SHP77 treated with DMSO at 0.1 percent for 48 hours (cell line): ENCODE measurements at regions not wholly inside any gene's neighbourhood (a gene's known extent, or its start where the extent isn't known, plus 50 kb on each side); places are given as distances from the start of the nearest gene placed in this dataset.
"Not testable (repeated sequence)": the region's sequence is repeated elsewhere in the genome, so short reads cannot be mapped to it uniquely, and the experiment has no call there.

Source experiments
- DNase-seq: peaks from one replicate; lab custom pipeline; 2025; lab: John Stamatoyannopoulos, UW

DNA sequence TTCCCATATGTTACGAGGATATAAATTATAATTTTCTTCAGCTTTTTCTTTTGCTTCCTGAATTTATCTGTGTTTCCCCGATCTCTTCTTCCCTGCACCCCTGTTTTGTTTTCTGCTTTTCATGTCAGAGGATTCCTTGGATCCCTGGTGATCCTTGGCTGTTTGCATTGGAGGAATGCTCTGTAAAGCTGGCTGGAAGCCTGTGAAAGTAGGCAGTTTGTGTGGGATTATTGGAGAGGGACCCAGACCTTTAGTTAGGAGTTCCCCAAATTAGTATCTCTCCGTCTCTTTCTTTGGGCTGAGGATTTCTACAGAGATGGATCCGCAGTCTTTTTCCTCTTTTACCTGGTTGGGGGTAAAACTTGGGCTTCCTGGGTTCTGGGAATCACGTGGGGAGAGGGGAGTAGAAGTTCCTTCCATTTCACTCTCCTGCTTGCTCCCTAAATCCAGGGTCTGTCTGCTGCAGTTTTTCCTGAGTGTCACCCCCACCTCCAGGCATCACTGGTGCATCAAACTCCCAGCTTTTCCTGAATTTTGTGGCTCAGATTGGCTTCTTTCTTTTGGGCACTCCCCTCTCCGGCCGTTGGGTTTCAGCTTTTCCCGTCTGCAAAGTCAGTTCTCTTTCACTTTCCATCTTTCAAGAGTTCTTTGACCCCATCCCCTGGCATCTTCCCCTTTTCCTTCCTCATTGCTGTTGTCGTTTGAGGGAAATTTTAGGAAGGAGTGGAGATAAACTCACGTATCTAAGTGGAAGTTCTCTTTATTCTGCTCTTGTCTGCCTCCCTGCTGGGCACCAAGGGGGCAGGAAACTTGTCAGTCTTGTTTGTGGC lies 79.1 kb upstream of the ALX4 start:
- no peak for DNase-seq

DNA sequence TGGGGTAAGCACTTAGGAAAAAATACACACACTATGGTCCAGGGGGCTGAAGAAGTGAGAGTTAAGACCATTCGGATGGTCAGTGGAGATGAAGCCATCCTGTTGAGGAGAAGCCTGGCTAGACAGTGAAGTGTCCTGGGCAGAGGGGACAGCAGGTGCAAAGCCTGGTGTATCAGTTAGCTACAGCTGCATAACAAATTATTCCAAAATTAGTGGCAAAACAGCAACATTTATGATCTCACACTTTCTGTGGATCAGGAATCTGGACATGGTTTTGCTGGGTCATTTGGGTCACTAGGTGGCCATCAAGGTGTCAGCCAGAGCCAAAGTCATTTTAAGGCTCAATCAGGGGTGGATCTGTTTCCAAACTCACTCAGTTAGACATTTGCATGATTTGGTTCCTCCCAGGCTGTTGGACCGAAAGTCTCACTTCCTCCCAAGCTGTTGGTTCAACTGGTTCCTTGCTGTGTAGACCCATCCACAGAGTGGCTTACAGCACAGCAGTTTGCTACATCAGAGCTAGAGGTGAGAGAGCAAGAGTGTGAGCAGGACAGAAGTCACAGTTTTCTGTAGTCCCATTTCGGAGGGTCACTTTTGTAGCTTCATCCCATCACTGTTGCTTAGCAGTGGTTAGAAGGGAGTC lies 80.1 kb upstream of the ALX4 start:
- no peak for DNase-seq

GRCh38 chr11:44391004-44391403 lies 81.1 kb upstream of the ALX4 start:
- DNase-seq: not testable (repeated sequence)

DNA sequence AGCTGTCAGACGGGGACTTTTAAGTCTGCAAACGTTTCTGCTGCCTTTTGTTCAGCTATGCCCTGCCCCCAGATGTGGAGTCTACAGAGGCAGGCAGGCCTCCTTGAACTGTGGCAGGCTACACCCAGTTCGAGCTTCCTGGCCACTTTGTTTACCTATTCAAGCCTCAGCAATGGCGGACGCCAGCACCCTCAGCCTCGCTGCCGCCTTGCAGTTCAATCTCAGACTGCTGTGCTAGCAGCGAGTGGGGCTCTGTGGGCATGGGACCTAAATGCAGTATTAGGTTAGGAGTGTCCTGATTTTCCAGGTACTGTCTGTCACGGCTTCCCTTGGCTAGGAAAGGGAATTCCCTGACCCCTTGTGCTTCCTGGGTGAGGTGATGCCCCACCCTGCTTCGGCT lies 86.8 kb upstream of the ALX4 start:
- not testable (repeated sequence) for DNase-seq

DNA sequence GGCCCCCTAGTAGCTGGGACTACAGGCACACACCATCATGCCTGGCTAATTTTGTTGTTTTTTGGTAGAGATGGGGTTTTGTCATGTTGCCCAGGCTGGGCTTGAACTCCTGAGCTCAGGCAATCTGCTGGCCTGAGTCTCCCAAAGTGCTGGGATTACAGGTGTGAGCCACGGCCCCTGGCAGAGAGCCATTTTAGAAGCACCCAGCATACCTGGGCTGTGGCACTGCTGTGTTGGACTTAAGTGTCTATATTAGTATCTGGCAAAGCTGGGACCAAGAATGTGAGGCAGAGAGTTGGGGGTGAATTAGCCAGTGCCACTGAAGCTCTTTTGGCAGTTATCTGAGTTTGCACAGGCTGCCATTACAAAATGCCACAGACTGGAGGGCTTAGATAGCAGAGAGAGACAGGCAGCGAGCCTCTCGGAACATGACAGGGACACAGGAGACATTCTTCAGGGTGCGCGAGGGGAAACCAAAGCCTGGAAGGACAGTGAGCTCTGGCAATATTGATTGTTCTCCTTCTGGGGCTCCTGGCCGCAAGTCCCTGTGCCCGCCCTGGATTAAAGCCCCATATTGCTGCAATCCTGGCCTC lies 87.7 kb upstream of the ALX4 start:
- DNase-seq: no peak

DNA sequence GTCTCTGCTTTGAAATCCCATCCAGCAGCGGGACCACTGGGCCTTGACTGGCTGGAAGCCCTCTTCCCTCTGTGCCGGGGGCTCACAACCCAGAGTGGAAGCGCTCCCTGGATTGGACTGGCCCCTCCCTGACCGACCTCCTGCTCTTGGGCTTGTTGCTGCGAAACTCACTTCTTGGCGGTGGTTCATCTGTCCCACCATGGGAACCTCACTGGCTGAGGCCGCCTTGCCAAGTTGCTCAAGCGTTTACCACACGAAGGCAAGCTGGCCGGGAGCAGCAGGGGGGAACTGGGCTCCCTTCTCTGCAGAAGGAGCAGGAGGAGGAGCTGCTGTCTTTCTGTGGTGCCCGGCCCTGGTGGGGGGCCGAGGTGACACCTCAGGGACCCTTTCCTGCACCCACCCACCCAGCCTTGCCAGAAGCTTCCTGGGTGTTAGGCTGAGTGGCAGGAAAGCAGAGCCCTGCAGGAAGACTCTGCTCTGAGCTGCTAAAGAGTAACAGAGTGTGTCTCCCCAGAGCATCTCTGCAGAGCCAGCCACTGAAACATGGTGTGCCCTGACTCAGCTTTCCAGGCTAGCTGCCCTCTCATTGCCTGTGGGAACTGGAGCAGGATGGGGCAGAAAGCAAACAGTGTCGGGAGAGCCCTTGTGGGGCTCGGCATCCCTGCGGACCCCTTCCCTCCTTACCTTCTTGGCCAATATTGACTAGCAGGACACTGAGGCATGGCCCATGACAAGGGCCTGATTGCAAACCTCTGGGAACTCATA lies 88.5 kb upstream of the ALX4 start:
- no peak for DNase-seq

- DNase-seq: no peak
These were observed 90.0 kb upstream of the ALX4 start for GRCh38 chr11:44399968-44400367.

DNA sequence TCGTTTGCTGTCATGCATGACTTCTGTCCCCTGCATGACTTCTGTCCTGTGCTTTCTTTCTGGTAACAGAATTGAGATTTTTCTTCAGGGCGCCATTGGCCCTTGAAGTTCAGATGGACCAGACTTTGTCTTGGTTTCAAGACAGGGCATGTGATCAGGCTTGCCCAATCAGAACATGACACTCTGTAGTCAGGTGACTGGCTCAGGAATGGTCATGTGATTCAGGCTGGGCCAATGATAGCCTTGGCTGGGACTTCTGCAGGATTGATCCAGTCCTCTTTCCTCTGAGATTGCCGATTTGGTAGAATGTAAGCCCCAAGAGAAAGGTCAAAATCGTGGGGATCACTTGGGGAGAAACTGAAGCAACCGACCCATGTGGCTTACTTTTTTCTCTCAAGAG lies 90.5 kb upstream of the ALX4 start:
- DNase-seq: no peak

- no peak for DNase-seq
These were observed 92.6 kb upstream of the ALX4 start for GRCh38 chr11:44402466-44403075.

GRCh38 chr11:44403176-44403575 lies 93.2 kb upstream of the ALX4 start:
- no peak for DNase-seq

GRCh38 chr11:44403587-44404273 lies 93.8 kb upstream of the ALX4 start:
- no peak for DNase-seq

- DNase-seq: no peak
These were observed 94.4 kb upstream of the ALX4 start for GRCh38 chr11:44404301-44404700.

GRCh38 chr11:44404736-44405395 lies 94.9 kb upstream of the ALX4 start:
- no peak for DNase-seq

DNA sequence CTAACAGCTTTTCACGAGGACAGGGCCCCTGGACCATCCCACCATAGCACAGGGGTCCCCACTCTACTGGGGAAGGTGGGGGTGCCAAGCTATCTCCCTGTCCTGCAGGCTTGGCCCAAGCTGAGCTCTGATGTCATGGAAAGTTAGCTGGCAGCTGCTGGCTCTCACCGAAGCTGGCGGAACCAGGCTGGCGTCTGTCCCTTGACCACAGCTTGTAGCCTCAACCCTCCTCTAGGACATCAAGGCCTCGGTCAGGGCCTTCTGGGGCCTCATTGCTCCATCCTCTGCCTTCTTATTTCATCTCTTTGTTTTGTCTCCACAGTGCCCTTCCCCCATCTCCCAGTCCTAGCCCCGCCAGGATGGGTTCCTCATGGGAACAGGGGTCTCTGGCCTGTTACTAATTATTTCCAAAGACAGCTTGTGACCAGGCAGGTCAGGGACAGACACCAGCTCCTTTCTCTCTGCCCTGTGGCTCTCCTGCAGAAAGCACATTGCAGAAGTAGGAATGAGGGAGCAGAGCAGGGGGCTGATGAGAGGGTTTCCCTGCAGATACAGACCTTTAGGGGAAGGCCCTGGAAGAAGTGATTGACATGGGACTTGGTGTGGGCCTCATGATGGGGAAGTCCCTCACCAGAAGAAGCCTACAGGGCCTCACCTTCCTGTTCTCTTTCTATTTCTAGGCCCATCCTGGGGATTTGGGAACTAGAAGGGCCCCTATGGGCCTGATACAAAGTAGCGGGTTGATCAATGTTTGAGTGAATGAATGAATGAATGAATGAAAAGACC lies 97.5 kb upstream of the ALX4 start:
- DNase-seq: no peak

- no peak for DNase-seq
These were observed 98.2 kb upstream of the ALX4 start for GRCh38 chr11:44408141-44408540.

DNA sequence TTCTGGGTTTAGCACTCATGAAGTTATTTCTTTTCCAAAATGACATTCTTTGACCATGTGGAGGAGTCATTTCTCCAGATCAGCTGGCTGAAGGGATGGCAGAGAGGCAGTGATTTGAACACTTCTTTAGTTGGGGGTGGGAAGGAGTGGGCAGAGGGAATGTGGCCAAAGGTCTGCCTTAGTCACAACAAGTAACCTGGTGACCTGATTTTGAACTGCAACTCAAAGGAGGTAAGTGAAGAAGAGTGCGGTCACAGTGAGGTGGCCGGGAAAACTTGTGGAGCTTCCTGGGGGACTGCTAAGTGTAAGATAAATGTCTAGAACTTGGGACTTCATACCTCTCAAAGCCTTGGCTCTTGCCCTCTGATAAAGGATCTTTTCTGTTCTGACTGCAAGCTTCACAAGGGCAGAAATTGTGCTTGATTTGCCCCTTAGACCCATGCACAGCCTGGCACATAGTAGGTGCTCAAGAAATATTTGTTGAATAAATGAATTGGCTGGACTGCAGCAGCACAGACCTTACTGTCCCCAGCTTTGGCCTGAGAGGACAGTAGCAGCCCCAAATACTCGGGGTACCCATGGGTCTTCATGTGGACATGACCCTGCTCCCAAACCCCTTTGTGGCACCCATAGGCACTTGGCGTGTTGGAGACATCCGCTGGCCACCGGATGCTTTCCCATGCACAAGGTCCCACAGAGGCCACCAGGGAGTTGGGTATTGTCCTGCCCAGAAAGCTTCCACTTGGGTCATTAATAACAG lies 99.0 kb upstream of the ALX4 start:
- DNase-seq: no peak

- no peak for DNase-seq
These were observed 99.8 kb upstream of the ALX4 start for GRCh38 chr11:44409558-44410236.

DNA sequence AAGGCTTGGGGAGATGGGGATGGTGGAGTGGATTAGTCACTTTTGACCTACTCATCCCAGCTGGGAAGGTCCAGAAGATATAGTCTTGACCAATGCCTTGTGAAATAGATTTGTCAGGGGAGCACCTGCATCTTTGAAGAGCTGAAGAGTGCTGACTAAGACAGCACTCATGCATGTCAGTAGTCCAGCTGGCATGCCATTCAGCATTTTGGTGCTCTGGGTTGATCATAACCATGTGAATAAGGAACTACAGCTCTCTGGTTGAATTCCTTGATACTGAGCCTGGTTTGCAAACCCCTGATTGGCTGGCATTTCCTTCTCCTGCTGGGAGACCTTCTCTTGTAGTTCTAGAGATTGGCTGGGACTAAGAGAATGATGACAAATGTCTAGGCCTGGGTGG lies 106.8 kb upstream of the ALX4 start:
- no peak for DNase-seq
